ENCODE measurements at regions not wholly inside any gene's neighbourhood (a gene's known extent, or its start where the extent isn't known, plus 50 kb on each side); places are given as distances from the start of the nearest gene placed in this dataset.

DNA sequence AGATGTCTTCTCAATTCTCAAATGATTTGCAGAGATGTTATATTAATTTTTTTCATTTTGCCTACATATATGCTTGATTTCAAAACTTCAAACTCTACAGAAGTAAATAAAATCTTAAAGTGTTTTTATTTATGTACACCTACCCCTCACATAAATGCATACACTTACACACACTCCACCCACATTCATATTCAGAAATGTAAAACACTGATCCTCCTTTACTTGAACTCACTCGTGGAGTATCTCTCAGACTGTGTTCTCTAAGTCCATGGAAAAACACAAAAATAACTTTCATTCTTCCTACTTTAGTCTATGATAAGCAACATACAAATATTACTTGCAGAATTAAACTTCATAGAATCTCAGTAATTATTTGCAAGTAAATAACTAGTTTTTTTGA is 209.1 kb upstream of the RBMS1 start:
- Histone ChIP-seq H3K4me3 (replicated peaks; ENCODE audit: low read depth, low read length) (no peak overlapping the region), H3K36me3 (ENCODE audit: control insufficient read depth, insufficient read depth, low read length) (no peaks in the 10 kb centered on the region), H3K27me3 (replicated peaks; ENCODE audit: control insufficient read depth, insufficient read depth, low read length) (no peaks in the 10 kb centered on the region)
- TF ChIP-seq, protein P1, sequence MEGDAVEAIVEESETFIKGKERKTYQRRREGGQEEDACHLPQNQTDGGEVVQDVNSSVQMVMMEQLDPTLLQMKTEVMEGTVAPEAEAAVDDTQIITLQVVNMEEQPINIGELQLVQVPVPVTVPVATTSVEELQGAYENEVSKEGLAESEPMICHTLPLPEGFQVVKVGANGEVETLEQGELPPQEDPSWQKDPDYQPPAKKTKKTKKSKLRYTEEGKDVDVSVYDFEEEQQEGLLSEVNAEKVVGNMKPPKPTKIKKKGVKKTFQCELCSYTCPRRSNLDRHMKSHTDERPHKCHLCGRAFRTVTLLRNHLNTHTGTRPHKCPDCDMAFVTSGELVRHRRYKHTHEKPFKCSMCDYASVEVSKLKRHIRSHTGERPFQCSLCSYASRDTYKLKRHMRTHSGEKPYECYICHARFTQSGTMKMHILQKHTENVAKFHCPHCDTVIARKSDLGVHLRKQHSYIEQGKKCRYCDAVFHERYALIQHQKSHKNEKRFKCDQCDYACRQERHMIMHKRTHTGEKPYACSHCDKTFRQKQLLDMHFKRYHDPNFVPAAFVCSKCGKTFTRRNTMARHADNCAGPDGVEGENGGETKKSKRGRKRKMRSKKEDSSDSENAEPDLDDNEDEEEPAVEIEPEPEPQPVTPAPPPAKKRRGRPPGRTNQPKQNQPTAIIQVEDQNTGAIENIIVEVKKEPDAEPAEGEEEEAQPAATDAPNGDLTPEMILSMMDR (IDR thresholded peaks at IDR 0.05; ENCODE audit: insufficient read depth, low read length, poor library complexity, severe bottlenecking): no peak
- no peak for DNase-seq (ENCODE audit: extremely low read depth, insufficient read length)

DNA sequence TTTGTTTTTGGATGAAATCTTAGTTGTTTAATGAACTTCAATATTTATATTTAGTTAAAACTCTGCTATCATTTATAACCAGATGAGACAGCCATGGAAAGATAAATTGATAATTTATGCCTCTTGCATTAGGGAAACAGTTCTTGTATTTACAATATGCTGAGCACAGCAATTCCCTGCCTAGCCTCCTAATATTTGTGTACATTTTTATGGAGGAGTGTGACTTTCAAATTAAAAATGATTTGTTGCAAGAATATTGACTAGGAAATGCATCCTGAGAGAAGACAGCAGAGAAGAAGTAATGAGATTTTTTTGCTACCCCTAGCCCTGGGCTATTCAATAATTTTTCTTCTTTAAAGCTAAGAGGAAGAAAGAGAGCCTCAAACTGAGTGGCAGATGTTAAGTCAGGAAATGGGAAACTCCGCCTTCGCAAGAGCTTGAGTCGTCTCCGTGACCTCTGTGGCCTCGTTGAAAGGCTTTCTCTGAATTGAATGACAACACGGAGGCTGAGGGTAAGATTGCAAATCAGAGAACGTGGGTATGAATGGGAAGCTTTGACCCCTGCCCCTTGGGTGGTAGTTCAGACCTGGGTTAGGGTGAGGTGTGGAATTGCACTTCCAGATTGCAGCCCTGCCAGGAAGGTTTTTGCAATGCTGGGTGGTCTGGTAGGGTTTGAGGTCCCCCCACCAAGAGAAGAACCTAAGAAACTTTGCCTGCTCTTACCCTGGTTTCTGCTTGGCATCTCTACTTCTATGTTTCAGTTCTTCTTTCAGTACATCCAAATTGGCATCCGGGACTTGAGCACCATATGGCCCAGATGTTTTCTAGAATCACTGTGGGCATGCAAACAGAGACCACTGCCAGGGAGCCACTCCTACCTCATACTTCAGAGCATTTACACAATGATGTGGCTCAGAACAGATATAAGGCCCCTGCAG is 210.3 kb upstream of the RBMS1 start:
- DNase-seq (ENCODE audit: extremely low read depth, insufficient read length): peak; percentile 61
- peak overlapping the region; percentile 22; the same call in 1 of the 2 replicates for H3K4me3 ChIP-seq (replicated peaks; ENCODE audit: low read depth, low read length)
- H3K27me3 ChIP-seq (replicated peaks; ENCODE audit: control insufficient read depth, insufficient read depth, low read length): no peaks in the 10 kb centered on the region
- no peaks in the 10 kb centered on the region for H3K36me3 ChIP-seq (ENCODE audit: control insufficient read depth, insufficient read depth, low read length)
- TF ChIP-seq, protein P1 (IDR thresholded peaks at IDR 0.05; ENCODE audit: insufficient read depth, low read length, poor library complexity, severe bottlenecking): no peak

DNA sequence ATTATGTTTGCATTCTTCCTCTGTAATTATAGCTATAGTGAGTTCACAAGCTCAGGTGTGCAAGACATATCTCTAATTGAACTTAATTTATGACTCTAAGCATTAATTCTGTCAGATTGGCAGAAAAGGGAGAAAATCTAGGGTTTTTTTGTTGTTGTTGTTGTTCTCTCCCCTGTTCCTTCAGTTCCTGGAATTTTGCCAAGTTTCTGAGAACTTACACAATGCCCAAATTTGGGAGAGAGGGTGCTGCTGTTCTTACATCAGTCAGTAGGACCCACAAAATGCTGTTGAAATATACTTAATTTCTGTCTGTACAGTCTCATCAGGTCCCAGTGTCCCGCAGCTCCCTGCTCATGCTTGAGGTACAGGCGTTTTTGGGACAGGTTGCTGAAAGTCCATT is 221.8 kb upstream of the RBMS1 start:
- DNase-seq (ENCODE audit: extremely low read depth, insufficient read length): no peak
- Histone ChIP-seq H3K4me3 (replicated peaks; ENCODE audit: low read depth, low read length) (no peak overlapping the region), H3K36me3 (ENCODE audit: control insufficient read depth, insufficient read depth, low read length) (no peaks in the 10 kb centered on the region), H3K27me3 (replicated peaks; ENCODE audit: control insufficient read depth, insufficient read depth, low read length) (no peaks in the 10 kb centered on the region)
- TF ChIP-seq, protein P1 (IDR thresholded peaks at IDR 0.05; ENCODE audit: insufficient read depth, low read length, poor library complexity, severe bottlenecking): no peak

DNA sequence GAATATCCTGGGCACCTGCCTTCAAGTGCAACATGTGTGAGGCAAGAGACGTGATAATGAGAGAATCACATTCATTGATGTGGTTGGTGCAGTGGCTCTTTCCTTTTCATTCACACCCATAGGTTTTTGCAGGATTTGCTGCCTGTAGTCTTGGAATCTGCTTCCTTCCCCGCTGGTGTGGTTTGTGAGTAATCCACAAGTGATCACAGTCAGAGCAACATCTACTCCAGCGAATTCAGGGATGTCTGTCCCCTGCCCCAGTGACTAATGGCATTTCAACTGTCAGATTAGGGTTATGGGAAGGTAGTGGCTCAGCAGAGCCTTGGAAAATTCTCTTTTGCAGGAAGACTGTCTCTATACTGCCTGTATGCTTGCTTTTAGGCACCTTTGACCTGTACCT is 225.5 kb upstream of the RBMS1 start:
- Histone ChIP-seq H3K36me3 (ENCODE audit: control insufficient read depth, insufficient read depth, low read length) (no peaks in the 10 kb centered on the region), H3K4me3 (replicated peaks; ENCODE audit: low read depth, low read length) (no peak overlapping the region), H3K27me3 (replicated peaks; ENCODE audit: control insufficient read depth, insufficient read depth, low read length) (no peaks in the 10 kb centered on the region)
- no peak for DNase-seq (ENCODE audit: extremely low read depth, insufficient read length)
- TF ChIP-seq, protein P1 (IDR thresholded peaks at IDR 0.05; ENCODE audit: insufficient read depth, low read length, poor library complexity, severe bottlenecking): no peak

DNA sequence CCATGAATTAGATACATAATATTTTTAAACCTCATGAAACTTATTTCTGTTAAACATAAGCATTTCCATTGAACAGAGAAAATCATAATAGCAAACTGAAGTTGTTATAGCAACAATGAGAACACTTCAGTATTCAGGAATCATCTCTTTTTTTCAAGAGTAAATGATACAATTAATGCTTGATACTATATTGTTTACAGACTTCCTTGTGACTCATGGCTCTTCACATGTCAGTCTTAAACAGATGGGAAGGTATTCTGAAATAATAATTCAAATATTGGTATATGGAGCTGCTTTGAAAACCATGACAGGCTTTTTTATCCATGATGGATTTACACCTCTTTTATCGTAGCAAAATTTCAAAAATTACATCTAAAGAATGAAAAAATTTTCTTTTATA is 226.5 kb upstream of the RBMS1 start:
- Histone ChIP-seq H3K4me3 (replicated peaks; ENCODE audit: low read depth, low read length) (no peak overlapping the region), H3K27me3 (replicated peaks; ENCODE audit: control insufficient read depth, insufficient read depth, low read length) (no peaks in the 10 kb centered on the region), H3K36me3 (ENCODE audit: control insufficient read depth, insufficient read depth, low read length) (no peaks in the 10 kb centered on the region)
- TF ChIP-seq, protein P1 (IDR thresholded peaks at IDR 0.05; ENCODE audit: insufficient read depth, low read length, poor library complexity, severe bottlenecking): no peak
- no peak for DNase-seq (ENCODE audit: extremely low read depth, insufficient read length)
